Omental fat pad (tissue), 3 donors: ENCODE measurements at regions not wholly inside any gene's neighbourhood (a gene's known extent, or its start where the extent isn't known, plus 50 kb on each side); places are given as distances from the start of the nearest gene placed in this dataset.
A peak's percentile ranks its signal among the peaks of the same experiment; 100 is the strongest.

Source experiments
- ATAC-seq: fragments of 150-250 bp; one replicate; pipeline ENCODE4 v1.9.1; 2016; ENCODE audit warnings: mild to moderate bottlenecking, moderate library complexity; ENCODE audit not compliant: low FRiP score
- DNase-seq: peaks from one replicate; pipeline ENCODE4 v3.0.0-alpha.2; 2019; ENCODE audit warnings: low spot score
- CTCF ChIP-seq, 3 donors: fragments of 450-650 bp; IDR thresholded peaks; one replicate each; pipeline ENCODE4 v1.5.1; 2016 to 2017; ENCODE audit warnings: antibody characterized with exemption in 3 of 3, mild to moderate bottlenecking in 3 of 3, moderate library complexity in 2 of 3

- TF ChIP-seq CTCF (IDR thresholded peaks at IDR 0.05), result no peak
- ATAC-seq (no peak), DNase-seq (no peak)
Observed at GRCh38 chr9:6090277-6091210, 75.1 kb upstream of the RANBP6 start.

GRCh38 chr9:6089300-6089699 is 73.9 kb upstream of the RANBP6 start:
- TF ChIP-seq CTCF (IDR thresholded peaks at IDR 0.05), result no peak
- no peak for ATAC-seq
- no peak for DNase-seq

- no peak for TF ChIP-seq CTCF (IDR thresholded peaks at IDR 0.05)
- DNase-seq (no peak), ATAC-seq (no peak)
Observed at GRCh38 chr9:6086006-6086655, 70.7 kb upstream of the RANBP6 start.

- no peak for TF ChIP-seq CTCF (IDR thresholded peaks at IDR 0.05)
- ATAC-seq (peak; percentile 90), DNase-seq (peak; percentile 53)
Observed at GRCh38 chr9:6080154-6080716, 64.8 kb upstream of the RANBP6 start.

- ATAC-seq, result no peak
- no peak for DNase-seq
- no peak for TF ChIP-seq CTCF (IDR thresholded peaks at IDR 0.05)
Observed at GRCh38 chr9:6079386-6079785, 64.0 kb upstream of the RANBP6 start.

- TF ChIP-seq CTCF (IDR thresholded peaks at IDR 0.05), result no peak
- no peak for DNase-seq
- no peak for ATAC-seq
Observed at GRCh38 chr9:6078382-6079105, 63.1 kb upstream of the RANBP6 start.
